Spleen (tissue), 11 donors: ENCODE measurements at regions not wholly inside any gene's neighbourhood (a gene's known extent, or its start where the extent isn't known, plus 50 kb on each side); places are given as distances from the start of the nearest gene placed in this dataset.
"Not testable (repeated sequence)": the region's sequence is repeated elsewhere in the genome, so short reads cannot be mapped to it uniquely, and the experiment has no call there.

ENCODE experiments used
- DNase-seq: peaks from one replicate; pipeline ENCODE4 v3.0.0-alpha.2; 2020
- H3K27ac ChIP-seq, 8 donors: fragments of 200-600 bp; sonication (generic) in 7 of 8; 1 replicate in 4 of 8; 2 replicates in 4 of 8; pipeline versions ENCODE4 v1.5.0 to v1.8.0; 2016 to 2021; ENCODE audit warnings: inconsistent platforms in 4 of 8, mild to moderate bottlenecking in 4 of 8, moderate library complexity in 1 of 8
- H3K27me3 ChIP-seq, 7 donors: fragments of 200-600 bp; sonication (generic) in 6 of 7; replicated peaks in 1 of 7; 1 replicate in 4 of 7; 2 replicates in 3 of 7; pipeline versions ENCODE4 v1.5.0 to v1.8.0; 2016 to 2021; ENCODE audit warnings: inconsistent platforms in 3 of 7, mild to moderate bottlenecking in 1 of 7
- H3K36me3 ChIP-seq, 6 donors: fragments of 200-600 bp; sonication (generic) in 5 of 6; 1 replicate in 4 of 6; 2 replicates in 2 of 6; pipeline versions ENCODE4 v1.5.0 to v1.8.0; 2016 to 2021; ENCODE audit warnings: inconsistent platforms in 2 of 6
- H3K4me1 ChIP-seq, 6 donors: fragments of 200-600 bp; sonication (generic) in 5 of 6; 1 replicate in 3 of 6; 2 replicates in 3 of 6; pipeline versions ENCODE4 v1.5.0 to v1.8.0; 2016 to 2021; ENCODE audit warnings: inconsistent platforms in 3 of 6
- H3K4me3 ChIP-seq, 8 donors: fragments of 200-600 bp; sonication (generic) in 7 of 8; 1 replicate in 4 of 8; 2 replicates in 4 of 8; pipeline versions ENCODE4 v1.5.0 to v1.8.0; 2016 to 2021; ENCODE audit warnings: inconsistent platforms in 4 of 8, mild to moderate bottlenecking in 4 of 8, moderate library complexity in 2 of 8
- H3K9me3 ChIP-seq, 8 donors: fragments of 200-600 bp; sonication (generic) in 7 of 8; 1 replicate in 4 of 8; 2 replicates in 4 of 8; pipeline versions ENCODE4 v1.5.0 to v1.8.0; 2016 to 2021; ENCODE audit warnings: inconsistent platforms in 4 of 8
- CTCF ChIP-seq, 11 experiments: fragments of 200-600 bp in 7 of 11; fragments of 450-650 bp in 4 of 11; sonication (generic) in 4 of 11; IDR thresholded peaks in 8 of 11; conservative IDR thresholded peaks in 3 of 11; 1 replicate in 7 of 11; 2 replicates in 4 of 11; pipeline versions ENCODE4 v1.4.0 to v1.8.0; 2016 to 2021; ENCODE audit warnings: antibody characterized with exemption in 11 of 11, inconsistent platforms in 4 of 11, mild to moderate bottlenecking in 1 of 11
- POLR2A ChIP-seq, 3 donors: fragments of 450-650 bp; IDR thresholded peaks; one replicate each; pipeline ENCODE4 v1.5.1; 2017; ENCODE audit warnings: antibody characterized with exemption in 3 of 3, mild to moderate bottlenecking in 1 of 3
- POLR2AphosphoS5 ChIP-seq, 3 donors: sonication (generic); formaldehyde crosslinking; IDR thresholded peaks; one replicate each; pipeline ENCODE4 v1.5.1; 2017; ENCODE audit warnings: antibody characterized with exemption in 3 of 3
- WGBS, 5 donors: extraction: QIAGEN DNeasy Blood & Tissue Kit in 3 of 5; methylation state at CpG; one replicate each; pipeline versions ENCODE4 v1.1.5 to v1.1.7; 2013 to 2018; 5-methylcytosine and 5-hydroxymethylcytosine counted together
- intact Hi-C: fragments of 100-400 bp; cut with DNase I; formaldehyde crosslinking; loops from one replicate; pipeline ENCODE4 v1.15.0; 2023; ENCODE audit warnings: low total_unique reads
- donor health status: healthy with polysubstance abuse.
- donor health status: DM: no; HTN: no; CAD: no; lungs with moderate emphysema.
- donor health status: DM: no; HTN: no; CAD: no.
- donor health status: Bipolar disorder and iron deficiency.
- donor health status: healthy.
- donor health status: DM: no; HTN: no; CAD: no.
- donor health status: DM: yes; HTN: yes; CAD: no.

DNA sequence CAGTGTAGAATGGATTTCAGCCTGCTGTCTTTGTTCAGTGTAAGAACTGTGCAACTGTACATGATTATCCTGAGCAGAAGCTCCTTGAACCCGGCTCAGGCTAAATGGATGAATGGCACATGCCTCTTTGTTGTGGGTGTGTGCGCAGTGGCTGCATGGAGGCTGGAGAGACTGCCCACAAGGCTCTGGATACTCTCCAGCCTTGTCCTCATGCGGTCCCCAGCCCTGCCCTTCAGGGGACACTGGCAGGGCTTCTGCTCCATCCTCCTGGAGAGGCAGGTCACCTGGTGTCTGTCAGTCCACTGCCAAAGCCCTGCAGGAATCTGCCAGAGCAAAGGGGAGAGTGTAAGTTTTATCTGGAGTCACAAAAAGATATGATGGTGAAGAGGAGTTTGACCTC, 241.7 kb upstream of the EXOC2 start:
- Histone ChIP-seq H3K9me3 (peaks cover 0 to 6% (median 0%) of the 10 kb centered on the region in 8 donors), H3K27me3 (peaks cover 0 to 33% (median 0%) of the 10 kb centered on the region in 7 donors), H3K36me3 (no peaks in the 10 kb centered on the region), H3K4me1 (no peaks in the 10 kb centered on the region), H3K4me3 (no peak overlapping the region), H3K27ac (no peak overlapping the region)
- DNase-seq: no peak
- intact Hi-C loops: no loop called here
- TF ChIP-seq POLR2AphosphoS5 (IDR thresholded peaks at IDR 0.05): no peak
- no peak for TF ChIP-seq POLR2A (IDR thresholded peaks at IDR 0.05)
- TF ChIP-seq CTCF (IDR thresholded peaks at IDR 0.05 in 8 of 11, conservative IDR thresholded peaks at IDR 0.05 in 3 of 11): no peak
- WGBS, 5 donors: 62 to 90% (median 86%) methylated on average over 3 of the region's 3 CpGs

- 86 to 92% (median 90%) methylated on average over 4 of the region's 4 CpGs for WGBS, 5 donors
- peaks cover 0 to 33% (median 0%) of the 10 kb centered on the region in 7 donors for H3K27me3 ChIP-seq
- H3K27ac ChIP-seq, H3K4me3 ChIP-seq, DNase-seq, H3K4me1 ChIP-seq, H3K36me3 ChIP-seq, intact Hi-C loops, H3K9me3 ChIP-seq: not testable (repeated sequence)
Measured at GRCh38 chr6:931919-932318, 239.0 kb upstream of the EXOC2 start.

- Histone ChIP-seq H3K27me3 (peaks cover 0 to 31% (median 0%) of the 10 kb centered on the region in 7 donors), H3K36me3 (no peaks in the 10 kb centered on the region), H3K4me3 (no peak overlapping the region), H3K27ac (no peak overlapping the region), H3K9me3 (peaks cover 0 to 25% (median 4%) of the 10 kb centered on the region in 8 donors), H3K4me1 (no peaks in the 10 kb centered on the region)
- intact Hi-C loops: no loop called here
- DNase-seq: no peak
- WGBS, 5 donors: 81 to 96% (median 88%) methylated on average over 11 of the region's 11 CpGs
- no peak for TF ChIP-seq POLR2AphosphoS5 (IDR thresholded peaks at IDR 0.05)
- no peak for TF ChIP-seq POLR2A (IDR thresholded peaks at IDR 0.05)
Measured at GRCh38 chr6:927157-927556, 234.2 kb upstream of the EXOC2 start.

- DNase-seq: no peak
- no peaks in the 10 kb centered on the region for H3K4me1 ChIP-seq
- TF ChIP-seq POLR2A (IDR thresholded peaks at IDR 0.05): no peak
- no peak for TF ChIP-seq POLR2AphosphoS5 (IDR thresholded peaks at IDR 0.05)
- no peak for TF ChIP-seq CTCF (IDR thresholded peaks at IDR 0.05 in 8 of 11, conservative IDR thresholded peaks at IDR 0.05 in 3 of 11)
- intact Hi-C loops: no loop called here
- H3K9me3 ChIP-seq: peaks cover 0 to 39% (median 18%) of the 10 kb centered on the region in 8 donors
- no peak overlapping the region for H3K4me3 ChIP-seq
- no peak overlapping the region for H3K27ac ChIP-seq
- H3K27me3 ChIP-seq: peaks cover 0 to 31% (median 0%) of the 10 kb centered on the region in 7 donors
- no peaks in the 10 kb centered on the region for H3K36me3 ChIP-seq
- WGBS, 5 donors: 44 to 76% (median 69%) methylated on average over 2 of the region's 2 CpGs
Measured at GRCh38 chr6:925656-926213, 232.8 kb upstream of the EXOC2 start.

GRCh38 chr6:924661-925060, 231.7 kb upstream of the EXOC2 start:
- WGBS, 5 donors: 76 to 86% (median 83%) methylated on average over 9 of the region's 9 CpGs
- TF ChIP-seq CTCF (IDR thresholded peaks at IDR 0.05 in 8 of 11, conservative IDR thresholded peaks at IDR 0.05 in 3 of 11): no peak
- peaks cover 0 to 50% (median 28%) of the 10 kb centered on the region in 8 donors for H3K9me3 ChIP-seq
- no peak overlapping the region for H3K4me3 ChIP-seq
- H3K36me3 ChIP-seq: no peaks in the 10 kb centered on the region
- H3K27me3 ChIP-seq: peaks cover 0 to 31% (median 0%) of the 10 kb centered on the region in 7 donors
- no peak overlapping the region for H3K27ac ChIP-seq
- no peak for DNase-seq
- H3K4me1 ChIP-seq: no peaks in the 10 kb centered on the region
- intact Hi-C loops: no loop called here
